Naive thymus-derived CD4-positive, alpha-beta T cell (primary cell): ENCODE measurements at regions not wholly inside any gene's neighbourhood (a gene's known extent, or its start where the extent isn't known, plus 50 kb on each side); places are given as distances from the start of the nearest gene placed in this dataset.
"Not testable (repeated sequence)": the region's sequence is repeated elsewhere in the genome, so short reads cannot be mapped to it uniquely, and the experiment has no call there.

ENCODE experiments used
- ATAC-seq: fragments of 150-1000 bp; cut with Tn5 transposase; 2 replicates; pipeline ENCODE4 v1.10.0; 2021; ENCODE audit warnings: mild to moderate bottlenecking, moderate library complexity
- CTCF ChIA-PET: fragments of 350-600 bp; sonication (Branson Sonifier 250); formaldehyde crosslinking; loops from one replicate; lab custom pipeline; 2021; ENCODE audit warnings: antibody characterized with exemption; lab: Charles Lee
- POLR2A ChIA-PET: fragments of 350-600 bp; sonication (Branson Sonifier 250); formaldehyde crosslinking; loops from one replicate; lab custom pipeline; 2021; ENCODE audit warnings: antibody characterized with exemption, inconsistent platforms; lab: Charles Lee
- DNase-seq, 9 donors: peaks; one replicate each; pipeline versions ENCODE4 v3.0.0 to v3.0.0-alpha.2; 2020 to 2022; ENCODE audit warnings: mixed read lengths in 1 of 9
- H3K27ac ChIP-seq: one replicate; pipeline ENCODE4 v1.7.0; 2013; ENCODE audit warnings: mild to moderate bottlenecking, low read depth, low read length, moderate library complexity
- H3K27me3 ChIP-seq, 2 donors: one replicate each; pipeline ENCODE4 v1.7.0; 2013; ENCODE audit warnings: low read length in 2 of 2, mild to moderate bottlenecking in 2 of 2, moderate library complexity in 2 of 2; ENCODE audit not compliant: control insufficient read depth in 2 of 2, insufficient read depth in 2 of 2
- H3K36me3 ChIP-seq, 3 experiments: 1 replicate in 2 of 3; 2 replicates in 1 of 3; pipeline ENCODE4 v1.7.0; 2013; ENCODE audit warnings: low read length in 3 of 3, mild to moderate bottlenecking in 3 of 3, moderate library complexity in 1 of 3; ENCODE audit not compliant: insufficient read depth in 3 of 3, control insufficient read depth in 2 of 3
- H3K4me1 ChIP-seq, 2 donors: one replicate each; pipeline ENCODE4 v1.7.0; 2013; ENCODE audit warnings: low read length in 2 of 2, mild to moderate bottlenecking in 2 of 2, moderate library complexity in 1 of 2; ENCODE audit not compliant: control insufficient read depth in 2 of 2, insufficient read depth in 2 of 2
- H3K4me3 ChIP-seq: 2 replicates; pipeline ENCODE4 v1.7.0; 2013; ENCODE audit warnings: mild to moderate bottlenecking, low read length
- H3K9me3 ChIP-seq, 3 experiments: 1 replicate in 2 of 3; 2 replicates in 1 of 3; pipeline ENCODE4 v1.7.0; 2013; ENCODE audit warnings: low read length in 3 of 3; ENCODE audit not compliant: control insufficient read depth in 2 of 3
- H3K27ac Mint-ChIP-seq, 9 donors: one replicate each; pipeline ENCODE4 v1.8.0; 2020 to 2022; ENCODE audit warnings: mixed read lengths in 9 of 9, mild to moderate bottlenecking in 8 of 9, moderate library complexity in 5 of 9, inconsistent platforms in 2 of 9
- H3K27me3 Mint-ChIP-seq, 5 donors: one replicate each; pipeline ENCODE4 v1.8.0; 2021 to 2022; ENCODE audit warnings: mixed read lengths in 5 of 5, mild to moderate bottlenecking in 1 of 5
- H3K36me3 Mint-ChIP-seq, 5 donors: one replicate each; pipeline ENCODE4 v1.8.0; 2020 to 2022; ENCODE audit warnings: mixed read lengths in 5 of 5, mild to moderate bottlenecking in 3 of 5, inconsistent platforms in 1 of 5
- H3K4me1 Mint-ChIP-seq, 7 donors: one replicate each; pipeline ENCODE4 v1.8.0; 2020 to 2022; ENCODE audit warnings: mixed read lengths in 7 of 7, mild to moderate bottlenecking in 3 of 7, inconsistent platforms in 1 of 7
- H3K4me3 Mint-ChIP-seq, 10 donors: one replicate each; pipeline ENCODE4 v1.8.0; 2020 to 2022; ENCODE audit warnings: mild to moderate bottlenecking in 10 of 10, mixed read lengths in 10 of 10, moderate library complexity in 6 of 10, inconsistent platforms in 2 of 10
- H3K9me3 Mint-ChIP-seq, 11 donors: one replicate each; pipeline ENCODE4 v1.8.0; 2020 to 2022; ENCODE audit warnings: mixed read lengths in 11 of 11, mild to moderate bottlenecking in 4 of 11, inconsistent platforms in 1 of 11, moderate library complexity in 1 of 11
- intact Hi-C, 2 donors: fragments of 100-400 bp; cut with micrococcal nuclease; formaldehyde crosslinking; loops; one replicate each; pipeline ENCODE4 v1.15.1; 2023

DNA sequence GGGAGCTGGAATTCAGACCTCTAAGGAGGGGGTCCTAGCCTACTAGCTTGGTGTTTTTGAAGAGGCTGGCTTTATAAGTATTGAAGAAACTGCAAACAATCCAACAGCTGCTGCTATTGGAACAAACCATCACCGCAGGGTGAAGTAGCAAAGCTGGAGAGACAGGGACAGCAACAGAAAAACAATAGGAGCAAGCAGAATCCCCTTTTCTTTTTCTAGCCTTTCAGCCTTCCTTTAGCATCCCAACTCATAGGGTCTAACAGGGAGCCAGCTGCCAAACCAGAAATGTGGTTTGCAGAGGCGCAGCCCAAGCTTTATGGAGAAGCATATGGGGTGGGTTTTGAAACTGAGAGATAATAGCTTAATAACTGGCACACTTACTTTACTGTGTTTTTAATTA lies 106.2 kb upstream of the CHMP2B start:
- H3K4me1 ChIP-seq = no peaks in the 10 kb centered on the region
- ChIA-PET CTCF (no interaction called here), POLR2A (no interaction called here)
- H3K27me3 Mint-ChIP-seq = peaks cover 0 to 4% (median 0%) of the 10 kb centered on the region in 5 donors
- DNase-seq (no peak), ATAC-seq (no peak)
- intact Hi-C loops = no loop called here
- no peaks in the 10 kb centered on the region for H3K4me1 Mint-ChIP-seq
- H3K4me3 ChIP-seq = no peak overlapping the region
- no peaks in the 10 kb centered on the region for H3K27me3 ChIP-seq
- H3K36me3 ChIP-seq = no peaks in the 10 kb centered on the region
- H3K27ac Mint-ChIP-seq = no peak overlapping the region
- no peaks in the 10 kb centered on the region for H3K9me3 ChIP-seq
- H3K36me3 Mint-ChIP-seq = no peaks in the 10 kb centered on the region
- no peak overlapping the region for H3K4me3 Mint-ChIP-seq
- no peaks in the 10 kb centered on the region for H3K9me3 Mint-ChIP-seq
- H3K27ac ChIP-seq = no peak overlapping the region

DNA sequence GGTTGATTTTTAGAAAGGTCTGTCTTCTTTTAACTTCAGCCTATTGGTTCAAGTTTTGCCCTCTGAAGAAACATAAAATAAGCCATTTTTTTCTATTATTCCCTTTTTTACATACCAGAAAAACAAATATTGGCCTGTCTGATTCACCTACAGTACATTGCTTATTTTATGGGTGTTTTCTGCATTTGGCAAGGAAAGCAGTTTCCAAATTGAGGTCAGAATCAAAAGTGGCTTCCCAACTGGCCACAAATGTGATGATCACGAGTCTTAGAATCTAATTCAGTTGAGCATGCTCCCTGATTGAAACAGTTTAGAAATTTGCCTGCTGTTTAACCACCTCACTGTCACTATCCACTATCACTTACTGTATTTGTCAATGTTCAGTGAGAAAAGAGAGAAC lies 106.9 kb upstream of the CHMP2B start:
- no peak overlapping the region for H3K27ac ChIP-seq
- H3K36me3 ChIP-seq = no peaks in the 10 kb centered on the region
- Mint-ChIP-seq H3K4me1 (no peaks in the 10 kb centered on the region), H3K9me3 (no peaks in the 10 kb centered on the region), H3K4me3 (no peak overlapping the region), H3K36me3 (no peaks in the 10 kb centered on the region), H3K27me3 (peaks cover 0 to 4% (median 0%) of the 10 kb centered on the region in 5 donors), H3K27ac (no peak overlapping the region)
- intact Hi-C loops = no loop called here
- DNase-seq = no peak
- H3K9me3 ChIP-seq = no peaks in the 10 kb centered on the region
- H3K27me3 ChIP-seq = no peaks in the 10 kb centered on the region
- no peak for ATAC-seq
- CTCF ChIA-PET = no interaction called here
- no peaks in the 10 kb centered on the region for H3K4me1 ChIP-seq
- POLR2A ChIA-PET = no interaction called here
- no peak overlapping the region for H3K4me3 ChIP-seq

DNA sequence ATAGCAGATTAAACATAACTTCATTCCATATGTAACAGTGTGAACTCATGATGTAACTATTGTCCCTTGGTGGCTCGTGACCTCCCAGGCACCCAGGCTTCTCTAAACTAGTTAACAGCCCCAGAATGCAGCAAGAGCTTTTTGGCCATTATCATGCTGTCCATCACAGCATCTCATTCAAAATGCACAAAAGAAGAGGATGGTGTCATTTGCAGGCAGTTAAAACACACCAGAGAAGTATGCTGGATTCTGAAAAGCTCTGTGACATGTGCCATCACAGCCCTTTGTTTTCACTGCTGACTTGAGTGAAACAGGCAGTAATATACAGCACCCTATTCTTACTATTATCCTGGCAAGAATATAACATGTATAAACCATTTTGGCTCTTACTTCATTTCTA lies 117.6 kb upstream of the CHMP2B start:
- Mint-ChIP-seq H3K27me3 (no peaks in the 10 kb centered on the region), H3K9me3 (peaks cover 0 to 18% (median 6%) of the 10 kb centered on the region in 11 donors), H3K36me3 (no peaks in the 10 kb centered on the region), H3K4me3 (no peak overlapping the region), H3K4me1 (no peaks in the 10 kb centered on the region), H3K27ac (no peak overlapping the region)
- Histone ChIP-seq H3K4me3 (no peak overlapping the region), H3K27ac (no peak overlapping the region), H3K36me3 (no peaks in the 10 kb centered on the region), H3K9me3 (no peaks in the 10 kb centered on the region), H3K27me3 (no peaks in the 10 kb centered on the region), H3K4me1 (no peaks in the 10 kb centered on the region)
- ChIA-PET POLR2A (no interaction called here), CTCF (no interaction called here)
- intact Hi-C loops = no loop called here
- DNase-seq (no peak), ATAC-seq (no peak)

DNA sequence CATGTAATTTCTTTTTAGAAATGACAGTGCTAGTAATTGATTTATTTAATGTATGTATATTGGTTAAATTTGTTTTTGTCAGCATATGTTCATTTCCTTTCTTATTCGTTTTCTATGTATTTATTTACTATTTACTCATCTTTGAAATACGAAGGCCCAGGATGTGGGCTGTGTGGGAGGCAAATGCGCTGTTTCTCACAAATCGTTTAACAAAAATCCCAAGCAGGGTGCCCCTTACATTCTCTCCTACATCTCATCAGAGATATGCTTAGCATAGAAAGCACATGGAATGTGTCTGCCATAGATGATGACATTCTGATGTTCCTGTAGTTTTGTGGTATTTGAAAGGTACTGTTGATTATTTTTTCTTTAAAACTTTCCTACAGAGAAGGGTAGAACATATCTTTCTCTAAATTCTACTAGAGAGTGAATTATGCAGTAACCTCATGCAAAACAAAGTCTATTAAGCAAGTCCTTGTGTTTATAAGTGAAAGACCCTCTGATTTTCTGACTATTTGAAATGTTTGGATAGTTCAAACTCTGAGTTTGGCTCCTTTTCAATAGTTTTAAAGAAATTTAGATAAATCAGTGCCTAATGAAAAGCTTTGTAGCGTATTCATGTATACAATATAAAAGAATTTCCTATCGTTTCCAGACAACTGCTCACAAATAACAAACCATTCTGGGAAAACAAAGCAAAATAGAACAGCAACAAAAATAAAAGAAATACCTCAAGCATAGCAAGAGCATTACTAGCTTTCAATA lies 111.1 kb upstream of the VGLL3 start:
- ATAC-seq (no peak), DNase-seq (no peak)
- H3K9me3 Mint-ChIP-seq = peaks cover 0 to 13% (median 6%) of the 10 kb centered on the region in 11 donors
- no peak overlapping the region for H3K27ac Mint-ChIP-seq
- Histone ChIP-seq H3K36me3 (no peaks in the 10 kb centered on the region), H3K4me1 (no peaks in the 10 kb centered on the region), H3K9me3 (no peaks in the 10 kb centered on the region), H3K27me3 (no peaks in the 10 kb centered on the region), H3K27ac (no peak overlapping the region), H3K4me3 (no peak overlapping the region)
- peaks cover 0 to 8% (median 0%) of the 10 kb centered on the region in 5 donors for H3K27me3 Mint-ChIP-seq
- no peak overlapping the region for H3K4me3 Mint-ChIP-seq
- no peaks in the 10 kb centered on the region for H3K4me1 Mint-ChIP-seq
- intact Hi-C loops = loop anchor here in 1 of 2 donors (5.0 kb wide), 1 partner anchor 65 kb away; no protein-coding TSS in a partner anchor
- ChIA-PET POLR2A (no interaction called here), CTCF (no interaction called here)
- no peaks in the 10 kb centered on the region for H3K36me3 Mint-ChIP-seq

DNA sequence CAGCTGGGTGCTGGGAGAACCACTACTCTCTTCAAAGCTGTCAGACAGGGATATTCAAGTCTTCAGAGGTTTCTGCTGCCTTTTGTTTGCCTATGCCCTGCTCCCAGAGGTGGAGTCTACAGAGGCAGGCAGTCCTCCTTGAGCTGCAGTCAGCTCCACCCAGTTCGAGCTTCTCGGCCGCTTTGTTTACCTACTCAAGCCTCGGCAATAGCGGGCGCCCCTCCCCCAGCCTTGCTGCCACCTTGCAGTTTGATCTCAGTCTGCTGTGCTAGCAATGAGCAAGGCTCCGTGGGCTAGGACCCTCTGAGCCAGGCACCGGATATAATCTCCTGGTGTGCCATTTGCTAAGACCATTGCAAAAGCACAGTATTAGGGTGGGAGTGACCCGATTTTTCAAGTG lies 106.8 kb upstream of the VGLL3 start:
- POLR2A ChIA-PET, H3K27ac Mint-ChIP-seq, H3K4me3 Mint-ChIP-seq, DNase-seq, H3K27me3 Mint-ChIP-seq, H3K4me1 ChIP-seq, ATAC-seq, H3K4me3 ChIP-seq, H3K4me1 Mint-ChIP-seq, H3K9me3 ChIP-seq, H3K27ac ChIP-seq, H3K36me3 Mint-ChIP-seq, CTCF ChIA-PET, intact Hi-C loops, H3K36me3 ChIP-seq, H3K27me3 ChIP-seq, H3K9me3 Mint-ChIP-seq: not testable (repeated sequence)

DNA sequence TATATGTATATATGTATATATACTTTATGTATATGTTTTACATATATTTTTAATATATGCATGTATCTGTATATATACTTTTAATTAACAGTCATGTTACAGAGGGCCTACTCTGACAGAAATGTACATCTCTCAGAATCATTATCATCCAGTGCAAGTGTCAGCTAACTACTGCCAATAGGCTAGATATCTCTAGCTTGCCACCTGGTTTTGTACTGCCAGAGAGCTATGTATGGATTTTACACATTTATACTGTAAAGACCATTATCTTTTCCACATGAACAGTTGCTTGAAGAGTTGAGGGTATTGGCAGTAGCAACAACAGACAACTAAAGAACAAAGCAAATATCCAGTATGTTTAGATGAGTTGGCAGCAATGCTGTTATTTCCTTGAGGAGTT lies 99.7 kb upstream of the VGLL3 start:
- intact Hi-C loops = loop anchor here in 1 of 2 donors (2.0 kb wide), 1 partner anchor 78 kb away; no protein-coding TSS in a partner anchor
- H3K9me3 Mint-ChIP-seq = peaks cover 0 to 3% (median 0%) of the 10 kb centered on the region in 11 donors
- no peak overlapping the region for H3K4me3 ChIP-seq
- H3K27me3 Mint-ChIP-seq = peaks cover 7 to 27% (median 13%) of the 10 kb centered on the region in 5 donors
- H3K36me3 Mint-ChIP-seq = peaks cover 0 to 4% (median 0%) of the 10 kb centered on the region in 5 donors
- H3K27ac ChIP-seq = no peak overlapping the region
- H3K27ac Mint-ChIP-seq = no peak overlapping the region
- H3K27me3 ChIP-seq = no peaks in the 10 kb centered on the region
- CTCF ChIA-PET = no interaction called here
- no peaks in the 10 kb centered on the region for H3K4me1 ChIP-seq
- POLR2A ChIA-PET = no interaction called here
- no peaks in the 10 kb centered on the region for H3K9me3 ChIP-seq
- H3K36me3 ChIP-seq = no peaks in the 10 kb centered on the region
- ATAC-seq (no peak), DNase-seq (no peak)
- peaks cover 0 to 16% (median 12%) of the 10 kb centered on the region in 7 donors for H3K4me1 Mint-ChIP-seq
- H3K4me3 Mint-ChIP-seq = no peak overlapping the region
